ENCODE measurements at regions not wholly inside any gene's neighbourhood (a gene's known extent, or its start where the extent isn't known, plus 50 kb on each side); places are given as distances from the start of the nearest gene placed in this dataset.

- CTCF ChIA-PET: no interaction called here
- intact Hi-C loops (cut with micrococcal nuclease; ENCODE audit: unreplicated experiment): no loop called here
- no peak overlapping the region for H3K4me3 ChIP-seq (ENCODE audit: low read depth, low read length, poor library complexity, severe bottlenecking)
- POLR2A ChIA-PET (ENCODE audit: low non-redundant PET): no interaction called here
- no peak overlapping the region for H3K27ac ChIP-seq (ENCODE audit: low read depth, low read length, poor library complexity, severe bottlenecking)
- no peaks in the 10 kb centered on the region for H3K9me3 ChIP-seq (ENCODE audit: low read depth, low read length, poor library complexity, severe bottlenecking)
- peaks cover 9% of the 10 kb centered on the region for H3K27me3 ChIP-seq (replicated peaks; ENCODE audit: insufficient read depth, low read depth, low read length, poor library complexity)
- no peak for TF ChIP-seq EZH2 (IDR thresholded peaks at IDR 0.05; ENCODE audit: borderline replicate concordance, low read depth, low read length, poor library complexity, severe bottlenecking)
- TF ChIP-seq, protein P1, sequence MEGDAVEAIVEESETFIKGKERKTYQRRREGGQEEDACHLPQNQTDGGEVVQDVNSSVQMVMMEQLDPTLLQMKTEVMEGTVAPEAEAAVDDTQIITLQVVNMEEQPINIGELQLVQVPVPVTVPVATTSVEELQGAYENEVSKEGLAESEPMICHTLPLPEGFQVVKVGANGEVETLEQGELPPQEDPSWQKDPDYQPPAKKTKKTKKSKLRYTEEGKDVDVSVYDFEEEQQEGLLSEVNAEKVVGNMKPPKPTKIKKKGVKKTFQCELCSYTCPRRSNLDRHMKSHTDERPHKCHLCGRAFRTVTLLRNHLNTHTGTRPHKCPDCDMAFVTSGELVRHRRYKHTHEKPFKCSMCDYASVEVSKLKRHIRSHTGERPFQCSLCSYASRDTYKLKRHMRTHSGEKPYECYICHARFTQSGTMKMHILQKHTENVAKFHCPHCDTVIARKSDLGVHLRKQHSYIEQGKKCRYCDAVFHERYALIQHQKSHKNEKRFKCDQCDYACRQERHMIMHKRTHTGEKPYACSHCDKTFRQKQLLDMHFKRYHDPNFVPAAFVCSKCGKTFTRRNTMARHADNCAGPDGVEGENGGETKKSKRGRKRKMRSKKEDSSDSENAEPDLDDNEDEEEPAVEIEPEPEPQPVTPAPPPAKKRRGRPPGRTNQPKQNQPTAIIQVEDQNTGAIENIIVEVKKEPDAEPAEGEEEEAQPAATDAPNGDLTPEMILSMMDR (conservative IDR thresholded peaks at IDR 0.05; ENCODE audit: low read depth, low read length): no peak
- BruUV-seq (replicated peaks): no TSS peak
- H3K4me1 ChIP-seq (ENCODE audit: insufficient read depth, low read length, poor library complexity, severe bottlenecking): no peaks in the 10 kb centered on the region
- no peak for DNase-seq (ENCODE audit: low spot score)
- H3K36me3 ChIP-seq (ENCODE audit: insufficient read depth, low read length, poor library complexity, severe bottlenecking): no peaks in the 10 kb centered on the region
Observed at GRCh38 chr2:136230464-136230863, 112.5 kb upstream of the CXCR4 start.

GRCh38 chr2:136226903-136227302 lies 109.0 kb upstream of the CXCR4 start:
- H3K9me3 ChIP-seq (ENCODE audit: low read depth, low read length, poor library complexity, severe bottlenecking): no peaks in the 10 kb centered on the region
- ChIA-PET POLR2A (ENCODE audit: low non-redundant PET) (no interaction called here), CTCF (no interaction called here)
- DNase-seq (ENCODE audit: low spot score): no peak
- peaks cover 5% of the 10 kb centered on the region for H3K27me3 ChIP-seq (replicated peaks; ENCODE audit: insufficient read depth, low read depth, low read length, poor library complexity)
- TF ChIP-seq, protein P1 (conservative IDR thresholded peaks at IDR 0.05; ENCODE audit: low read depth, low read length): no peak
- TF ChIP-seq EZH2 (IDR thresholded peaks at IDR 0.05; ENCODE audit: borderline replicate concordance, low read depth, low read length, poor library complexity, severe bottlenecking): no peak
- H3K36me3 ChIP-seq (ENCODE audit: insufficient read depth, low read length, poor library complexity, severe bottlenecking): no peaks in the 10 kb centered on the region
- H3K27ac ChIP-seq (ENCODE audit: low read depth, low read length, poor library complexity, severe bottlenecking): no peak overlapping the region
- intact Hi-C loops (cut with micrococcal nuclease; ENCODE audit: unreplicated experiment): no loop called here
- no TSS peak for BruUV-seq (replicated peaks)
- H3K4me3 ChIP-seq (ENCODE audit: low read depth, low read length, poor library complexity, severe bottlenecking): no peak overlapping the region
- H3K4me1 ChIP-seq (ENCODE audit: insufficient read depth, low read length, poor library complexity, severe bottlenecking): no peaks in the 10 kb centered on the region

DNA sequence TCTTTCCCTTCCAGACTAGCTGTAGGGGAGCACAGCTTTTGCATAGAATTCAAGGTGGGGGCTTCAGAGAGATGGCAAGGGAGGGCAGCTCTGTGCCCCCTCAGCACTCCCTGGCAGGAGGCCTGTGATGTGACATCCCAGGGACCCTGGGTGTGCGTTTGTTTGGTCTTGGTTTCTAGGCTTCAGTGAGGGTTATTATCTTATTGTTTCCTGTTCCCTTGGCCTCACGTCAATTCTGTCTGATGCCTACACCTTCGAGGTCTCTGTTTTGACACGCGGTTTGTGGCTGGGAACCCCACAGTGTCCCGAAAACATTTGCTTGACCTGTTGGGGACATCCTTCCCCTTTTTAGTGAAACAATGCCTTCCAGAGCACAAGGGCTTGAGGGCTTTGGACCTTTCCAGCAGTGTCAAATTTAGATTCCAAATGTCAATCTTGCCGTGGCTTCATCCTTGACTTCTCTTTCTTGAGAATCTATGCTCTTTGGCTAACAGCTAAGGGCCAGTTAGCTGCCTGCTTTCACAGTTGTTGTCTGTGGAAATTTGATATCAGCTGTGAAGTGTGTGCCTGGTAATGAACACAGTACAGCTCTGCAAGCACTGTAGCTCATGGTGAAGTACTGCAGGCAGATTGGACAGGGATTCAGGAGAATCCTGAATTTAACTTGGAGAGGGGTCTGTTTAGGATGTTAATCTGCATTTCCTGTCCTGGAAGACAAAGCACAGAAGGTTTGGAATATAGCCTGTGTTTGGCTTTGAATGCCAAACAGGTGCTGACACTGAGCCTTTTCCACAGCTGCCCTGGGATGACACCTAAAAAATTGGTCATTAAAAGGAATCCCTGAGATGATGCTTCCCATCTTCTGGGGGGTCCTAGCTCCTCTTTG lies 108.2 kb upstream of the CXCR4 start:
- Histone ChIP-seq H3K36me3 (ENCODE audit: insufficient read depth, low read length, poor library complexity, severe bottlenecking) (no peaks in the 10 kb centered on the region), H3K4me3 (ENCODE audit: low read depth, low read length, poor library complexity, severe bottlenecking) (no peak overlapping the region), H3K27ac (ENCODE audit: low read depth, low read length, poor library complexity, severe bottlenecking) (no peak overlapping the region), H3K27me3 (replicated peaks; ENCODE audit: insufficient read depth, low read depth, low read length, poor library complexity) (peaks cover 9% of the 10 kb centered on the region), H3K9me3 (ENCODE audit: low read depth, low read length, poor library complexity, severe bottlenecking) (no peaks in the 10 kb centered on the region), H3K4me1 (ENCODE audit: insufficient read depth, low read length, poor library complexity, severe bottlenecking) (no peaks in the 10 kb centered on the region)
- TF ChIP-seq, protein P1 (conservative IDR thresholded peaks at IDR 0.05; ENCODE audit: low read depth, low read length): no peak
- BruUV-seq (replicated peaks): no TSS peak
- intact Hi-C loops (cut with micrococcal nuclease; ENCODE audit: unreplicated experiment): no loop called here
- ChIA-PET CTCF (no interaction called here), POLR2A (ENCODE audit: low non-redundant PET) (no interaction called here)
- no peak for DNase-seq (ENCODE audit: low spot score)
